Prostate gland (tissue), 2 donors: ENCODE measurements at regions not wholly inside any gene's neighbourhood (a gene's known extent, or its start where the extent isn't known, plus 50 kb on each side); places are given as distances from the start of the nearest gene placed in this dataset.

Experiments
- DNase-seq: peaks from one replicate; pipeline ENCODE4 v3.0.0-alpha.2; 2019; ENCODE audit warnings: low spot score
- H3K27ac ChIP-seq, 2 donors: fragments of 200-600 bp; sonication (generic); 2 replicates each; pipeline ENCODE4 v1.5.1; 2017 to 2019
- H3K27me3 ChIP-seq: fragments of 200-600 bp; sonication (generic); replicated peaks from 2 replicates; pipeline ENCODE4 v1.5.1; 2019; ENCODE audit not compliant: insufficient read depth
- H3K36me3 ChIP-seq, 2 donors: fragments of 200-600 bp; sonication (generic); 1 replicate in 1 of 2; 2 replicates in 1 of 2; pipeline versions ENCODE4 v1.5.1 to v1.8.1; 2017 to 2019
- H3K4me1 ChIP-seq: fragments of 200-600 bp; sonication (generic); replicated peaks from 2 replicates; pipeline ENCODE4 v1.5.1; 2019
- H3K4me3 ChIP-seq, 2 donors: fragments of 200-600 bp; sonication (generic); 2 replicates each; pipeline ENCODE4 v1.5.1; 2017 to 2019
- H3K9me3 ChIP-seq: fragments of 200-600 bp; sonication (generic); 2 replicates; pipeline ENCODE4 v1.5.1; 2017
- CTCF ChIP-seq, 4 experiments: fragments of 200-600 bp in 2 of 4; fragments of 450-650 bp in 2 of 4; sonication (generic) in 2 of 4; IDR thresholded peaks; 1 replicate in 3 of 4; 2 replicates in 1 of 4; pipeline ENCODE4 v1.5.1; 2016 to 2019; ENCODE audit warnings: antibody characterized with exemption in 4 of 4, mild to moderate bottlenecking in 2 of 4, moderate library complexity in 2 of 4
- POLR2A ChIP-seq: fragments of 450-650 bp; IDR thresholded peaks from one replicate; pipeline ENCODE4 v1.6.1; 2016; ENCODE audit warnings: antibody characterized with exemption, mild to moderate bottlenecking
- POLR2AphosphoS5 ChIP-seq: sonication (generic); formaldehyde crosslinking; IDR thresholded peaks from one replicate; pipeline ENCODE4 v1.6.1; 2017; ENCODE audit warnings: antibody characterized with exemption
- WGBS: methylation state at CpG from one replicate; pipeline ENCODE4 v1.1.5; 2018; 5-methylcytosine and 5-hydroxymethylcytosine counted together
- intact Hi-C: fragments of 100-400 bp; cut with DNase I; formaldehyde crosslinking; loops from one replicate; pipeline ENCODE4 v1.14.2; 2022

- no peak overlapping the region for H3K27ac ChIP-seq
- no peak for TF ChIP-seq POLR2AphosphoS5
- H3K4me1 ChIP-seq: no peaks in the 10 kb centered on the region
- H3K36me3 ChIP-seq: no peaks in the 10 kb centered on the region
- no peak for DNase-seq
- H3K9me3 ChIP-seq: no peaks in the 10 kb centered on the region
- no peak overlapping the region for H3K4me3 ChIP-seq
- 90% methylated on average over 13 of the region's 13 CpGs for WGBS
- no peaks in the 10 kb centered on the region for H3K27me3 ChIP-seq
- intact Hi-C loops: no loop called here
These were observed 97.2 kb upstream of the CPEB4 start for GRCh38 chr5:173790836-173791546.

DNA sequence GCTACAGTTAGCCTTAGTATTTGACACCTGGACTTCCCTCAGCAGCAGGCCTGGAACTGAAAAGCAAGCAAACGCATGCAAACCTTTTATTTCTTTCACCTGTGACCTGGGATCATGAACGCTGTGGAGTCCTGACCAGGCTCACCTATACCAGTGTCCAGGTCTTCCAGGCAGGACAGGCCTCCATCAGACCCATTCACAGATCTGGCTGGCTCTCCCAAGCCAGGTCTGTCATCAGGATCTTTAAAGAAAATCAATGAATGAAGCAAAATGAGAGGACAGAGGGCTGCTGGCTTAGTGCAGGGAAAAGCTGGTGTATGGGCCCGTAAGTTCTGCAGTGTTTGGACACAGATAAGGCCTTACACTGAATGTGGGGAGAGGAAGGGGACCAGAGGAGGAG, 96.3 kb upstream of the CPEB4 start:
- 98% methylated on average over 3 of the region's 3 CpGs for WGBS
- intact Hi-C loops: no loop called here

GRCh38 chr5:173792781-173793547, 95.2 kb upstream of the CPEB4 start:
- no peaks in the 10 kb centered on the region for H3K36me3 ChIP-seq
- DNase-seq: no peak
- intact Hi-C loops: no loop called here
- no peak overlapping the region for H3K4me3 ChIP-seq
- H3K9me3 ChIP-seq: no peaks in the 10 kb centered on the region
- TF ChIP-seq POLR2A (no peak), CTCF (IDR thresholded peaks at IDR 0.05) (no peak), POLR2AphosphoS5 (no peak)
- H3K27ac ChIP-seq: no peak overlapping the region
- no peaks in the 10 kb centered on the region for H3K4me1 ChIP-seq
- 87% methylated on average over 7 of the region's 7 CpGs for WGBS
- no peaks in the 10 kb centered on the region for H3K27me3 ChIP-seq

More for the DNA sequence above, 96.3 kb upstream of the CPEB4 start:
- Histone ChIP-seq H3K4me1 (no peaks in the 10 kb centered on the region), H3K27ac (no peak overlapping the region), H3K36me3 (no peaks in the 10 kb centered on the region), H3K27me3 (no peaks in the 10 kb centered on the region), H3K4me3 (no peak overlapping the region), H3K9me3 (no peaks in the 10 kb centered on the region)
- TF ChIP-seq POLR2A: no peak
- TF ChIP-seq POLR2AphosphoS5: no peak
- TF ChIP-seq CTCF (IDR thresholded peaks at IDR 0.05): no peak
- no peak for DNase-seq

DNA sequence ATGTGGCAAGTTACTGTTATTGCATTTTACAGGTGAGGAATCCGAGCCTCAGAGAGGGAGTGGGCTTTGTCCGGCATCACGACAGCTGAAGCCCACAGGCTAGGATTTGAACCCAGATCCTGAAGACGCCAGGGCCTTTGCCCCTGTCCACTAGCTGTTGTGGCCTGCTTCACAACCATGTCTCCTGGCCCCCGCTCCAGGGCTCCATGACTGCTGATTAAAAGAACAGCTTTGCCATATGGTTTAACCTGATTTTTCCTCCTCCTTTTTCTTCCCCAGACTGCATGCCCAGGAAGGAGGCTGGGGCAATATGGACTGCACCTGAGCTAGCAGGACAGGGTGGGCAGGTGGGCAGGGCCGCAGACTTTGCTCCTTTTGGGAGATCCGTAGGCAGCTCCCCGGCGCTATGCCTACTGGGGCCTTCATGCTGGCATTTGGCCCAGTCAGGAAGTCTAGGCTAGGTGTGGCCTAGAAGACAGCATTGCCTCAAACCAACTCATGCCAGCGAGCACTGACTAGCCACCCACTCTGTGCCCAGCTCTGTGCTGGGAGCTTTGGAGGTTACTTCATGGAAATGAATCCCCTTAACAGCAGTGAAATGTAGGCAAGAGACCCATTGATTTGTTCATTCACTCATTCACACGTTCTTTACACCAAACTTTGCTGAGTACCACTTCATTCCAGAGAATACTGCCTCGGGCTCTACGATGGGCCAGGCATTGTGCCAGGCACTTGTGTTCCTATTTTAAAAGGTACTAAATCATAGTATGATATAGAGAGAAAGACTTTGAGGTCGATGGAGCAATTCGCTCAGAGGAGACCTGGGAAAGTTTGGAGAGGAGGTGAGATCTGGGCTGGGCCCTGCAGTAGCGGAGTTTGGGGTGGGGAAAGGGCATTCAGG, 94.3 kb upstream of the CPEB4 start:
- H3K9me3 ChIP-seq: no peaks in the 10 kb centered on the region
- WGBS: 74% methylated on average over 16 of the region's 16 CpGs
- H3K27me3 ChIP-seq: no peaks in the 10 kb centered on the region
- DNase-seq: no peak
- no peak overlapping the region for H3K4me3 ChIP-seq
- no peak overlapping the region for H3K27ac ChIP-seq
- intact Hi-C loops: no loop called here
- TF ChIP-seq POLR2A (no peak), POLR2AphosphoS5 (no peak), CTCF (IDR thresholded peaks at IDR 0.05) (no peak)
- H3K4me1 ChIP-seq: no peaks in the 10 kb centered on the region
- no peaks in the 10 kb centered on the region for H3K36me3 ChIP-seq

DNA sequence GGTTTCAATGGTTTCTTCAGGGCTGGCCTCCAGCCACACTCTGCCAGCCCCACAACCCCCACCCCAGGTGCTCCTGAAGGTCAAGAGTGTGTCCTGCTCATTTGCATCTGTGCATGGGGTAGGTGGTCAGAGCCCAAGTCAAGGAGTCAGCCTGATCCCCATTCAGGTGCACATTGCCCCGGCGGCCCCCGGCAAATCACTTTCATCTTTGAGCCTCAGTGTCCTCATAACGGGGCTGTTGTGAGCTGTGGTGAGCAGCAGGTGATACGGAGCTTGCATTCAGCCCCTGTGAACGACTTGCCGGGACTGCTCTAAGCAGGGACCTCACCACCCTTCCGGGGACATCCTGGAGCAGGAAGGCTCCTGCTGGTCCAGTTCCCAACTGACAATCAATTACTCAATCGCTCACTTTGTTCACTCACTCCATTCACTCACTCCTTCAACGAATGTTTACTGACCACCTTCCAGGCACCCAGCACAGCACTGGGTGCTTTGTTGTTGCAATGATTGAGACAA, 93.2 kb upstream of the CPEB4 start:
- DNase-seq: no peak
- 93% methylated on average over 10 of the region's 10 CpGs for WGBS

More for the DNA sequence above, 93.2 kb upstream of the CPEB4 start:
- Histone ChIP-seq H3K36me3 (no peaks in the 10 kb centered on the region), H3K4me3 (no peak overlapping the region), H3K9me3 (no peaks in the 10 kb centered on the region), H3K27me3 (no peaks in the 10 kb centered on the region), H3K27ac (no peak overlapping the region), H3K4me1 (no peaks in the 10 kb centered on the region)
- intact Hi-C loops: no loop called here
- TF ChIP-seq POLR2A (no peak), POLR2AphosphoS5 (no peak), CTCF (IDR thresholded peaks at IDR 0.05) (no peak)
